ENCODE measurements at regions not wholly inside any gene's neighbourhood (a gene's known extent, or its start where the extent isn't known, plus 50 kb on each side); places are given as distances from the start of the nearest gene placed in this dataset.

DNA sequence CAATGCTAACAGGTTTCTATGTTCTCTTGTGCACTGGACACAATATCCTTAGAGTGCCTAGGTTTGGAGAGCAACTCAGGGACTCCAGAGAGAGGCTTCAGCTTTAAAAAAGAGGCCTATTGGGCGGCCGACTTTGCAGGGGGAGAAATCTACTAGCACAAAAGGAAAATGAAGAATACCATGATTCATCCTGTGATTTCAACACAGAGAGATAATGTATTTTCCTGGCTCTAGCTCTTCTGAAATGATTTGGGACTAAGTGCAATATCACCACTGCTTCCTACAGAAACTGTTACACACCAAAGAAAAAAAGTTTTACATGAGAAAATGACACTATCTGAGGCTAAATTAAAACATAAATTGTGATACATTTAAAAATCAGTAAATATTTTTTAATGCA lies 146.1 kb upstream of the TSLP start:
- Histone ChIP-seq H3K4me3 (no peak overlapping the region), H3K36me3 (ENCODE audit: control insufficient read depth in 4 of 4, insufficient read depth in 4 of 4, low read length in 4 of 4) (no peaks in the 10 kb centered on the region), H3K4me1 (ENCODE audit: control insufficient read depth in 5 of 5, insufficient read depth in 5 of 5, low read length in 5 of 5) (no peaks in the 10 kb centered on the region), H3K9ac (ENCODE audit: insufficient read depth in 1 of 2, low read length in 2 of 2) (no peak overlapping the region), H3K27me3 (ENCODE audit: control insufficient read depth in 3 of 3, insufficient read depth in 3 of 3, low read length in 2 of 3) (no peaks in the 10 kb centered on the region), H3K27ac (ENCODE audit: low read depth in 1 of 2, low read length in 1 of 2) (no peak overlapping the region), H3K9me3 (ENCODE audit: control insufficient read depth in 4 of 4, insufficient read depth in 3 of 4, low read length in 3 of 4) (no peaks in the 10 kb centered on the region)
- TF ChIP-seq, protein P1, sequence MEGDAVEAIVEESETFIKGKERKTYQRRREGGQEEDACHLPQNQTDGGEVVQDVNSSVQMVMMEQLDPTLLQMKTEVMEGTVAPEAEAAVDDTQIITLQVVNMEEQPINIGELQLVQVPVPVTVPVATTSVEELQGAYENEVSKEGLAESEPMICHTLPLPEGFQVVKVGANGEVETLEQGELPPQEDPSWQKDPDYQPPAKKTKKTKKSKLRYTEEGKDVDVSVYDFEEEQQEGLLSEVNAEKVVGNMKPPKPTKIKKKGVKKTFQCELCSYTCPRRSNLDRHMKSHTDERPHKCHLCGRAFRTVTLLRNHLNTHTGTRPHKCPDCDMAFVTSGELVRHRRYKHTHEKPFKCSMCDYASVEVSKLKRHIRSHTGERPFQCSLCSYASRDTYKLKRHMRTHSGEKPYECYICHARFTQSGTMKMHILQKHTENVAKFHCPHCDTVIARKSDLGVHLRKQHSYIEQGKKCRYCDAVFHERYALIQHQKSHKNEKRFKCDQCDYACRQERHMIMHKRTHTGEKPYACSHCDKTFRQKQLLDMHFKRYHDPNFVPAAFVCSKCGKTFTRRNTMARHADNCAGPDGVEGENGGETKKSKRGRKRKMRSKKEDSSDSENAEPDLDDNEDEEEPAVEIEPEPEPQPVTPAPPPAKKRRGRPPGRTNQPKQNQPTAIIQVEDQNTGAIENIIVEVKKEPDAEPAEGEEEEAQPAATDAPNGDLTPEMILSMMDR (IDR thresholded peaks at IDR 0.05; ENCODE audit: control extremely low read depth, extremely low read depth): no peak
- WGBS, 2 donors: 85 to 87% methylated on average over 2 of the region's 2 CpGs
- no peak for DNase-seq
- no peak for ATAC-seq (ENCODE audit: insufficient read depth, low FRiP score)

DNA sequence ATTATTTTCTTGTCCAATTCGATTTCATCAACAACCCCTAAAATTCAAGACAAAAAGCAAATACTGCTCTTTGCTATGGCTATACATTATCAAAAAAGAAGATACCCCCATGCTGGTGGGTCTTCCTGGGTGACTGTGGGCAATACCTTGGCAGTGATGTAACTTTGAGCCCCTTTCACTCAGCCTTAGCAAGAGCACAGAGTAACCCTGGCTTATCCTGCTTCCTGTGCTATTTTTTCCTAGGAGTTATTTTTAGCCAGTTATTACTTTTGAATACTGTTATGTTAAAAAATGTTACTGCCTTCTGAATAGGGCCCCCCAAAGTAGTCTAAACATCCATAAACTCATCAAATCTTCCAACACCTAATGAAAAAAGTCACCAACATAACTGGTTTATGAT lies 145.6 kb upstream of the TSLP start:
- DNase-seq (peak in 1 of 3 donors; percentile 13), ATAC-seq (ENCODE audit: insufficient read depth, low FRiP score) (no peak)
- WGBS, 2 donors: 76 to 92% methylated on average over 1 of the region's 1 CpG
- no peaks in the 10 kb centered on the region for H3K9me3 ChIP-seq (ENCODE audit: control insufficient read depth in 4 of 4, insufficient read depth in 3 of 4, low read length in 3 of 4)
- no peaks in the 10 kb centered on the region for H3K4me1 ChIP-seq (ENCODE audit: control insufficient read depth in 5 of 5, insufficient read depth in 5 of 5, low read length in 5 of 5)
- no peak overlapping the region for H3K4me3 ChIP-seq
- TF ChIP-seq, protein P1 (IDR thresholded peaks at IDR 0.05; ENCODE audit: control extremely low read depth, extremely low read depth): no peak
- H3K36me3 ChIP-seq (ENCODE audit: control insufficient read depth in 4 of 4, insufficient read depth in 4 of 4, low read length in 4 of 4): no peaks in the 10 kb centered on the region
- H3K27ac ChIP-seq (ENCODE audit: low read depth in 1 of 2, low read length in 1 of 2): no peak overlapping the region
- H3K27me3 ChIP-seq (ENCODE audit: control insufficient read depth in 3 of 3, insufficient read depth in 3 of 3, low read length in 2 of 3): no peaks in the 10 kb centered on the region
- H3K9ac ChIP-seq (ENCODE audit: insufficient read depth in 1 of 2, low read length in 2 of 2): no peak overlapping the region

DNA sequence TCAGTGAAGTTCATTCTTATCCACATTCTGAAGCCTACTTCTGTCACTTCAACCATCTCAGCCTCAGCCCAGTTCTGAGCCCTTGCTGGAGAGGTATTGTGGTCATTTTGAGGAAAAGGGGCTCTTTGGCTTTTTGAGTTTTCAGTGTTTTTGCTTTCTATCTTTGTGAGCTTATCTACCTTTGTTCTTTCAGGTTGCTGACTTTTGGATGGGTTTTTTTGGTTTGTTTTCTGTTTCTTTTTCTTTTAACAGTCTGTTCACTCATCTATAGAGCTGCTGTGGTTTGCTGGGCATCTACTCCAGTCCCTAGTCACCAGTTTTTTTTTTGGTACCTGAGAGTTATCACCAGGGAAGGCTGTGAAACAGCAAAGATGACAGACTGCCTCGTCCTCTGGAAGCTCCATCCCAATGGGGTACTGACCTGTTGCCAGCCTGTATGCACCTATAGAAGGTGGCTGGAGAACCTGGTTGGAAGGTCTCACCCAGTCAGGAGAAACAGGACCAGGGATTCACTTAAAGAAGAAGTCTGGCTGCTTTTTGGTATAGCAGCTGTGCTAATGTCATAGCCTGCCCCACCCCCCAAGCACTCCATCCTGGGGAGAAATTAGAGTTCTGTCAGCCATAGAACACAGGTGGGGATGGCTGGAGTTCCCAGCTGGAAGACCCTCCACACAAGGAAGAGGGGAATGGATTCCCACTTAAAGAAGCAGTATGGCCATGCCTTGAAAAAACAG lies 138.6 kb upstream of the TSLP start:
- no peak for DNase-seq
- no peak for ATAC-seq (ENCODE audit: insufficient read depth, low FRiP score)
- H3K36me3 ChIP-seq (ENCODE audit: control insufficient read depth in 4 of 4, insufficient read depth in 4 of 4, low read length in 4 of 4): no peaks in the 10 kb centered on the region
- WGBS, 2 donors: 65 to 71% methylated on average over 1 of the region's 1 CpG
- peaks cover 0 to 2% (median 0%) of the 10 kb centered on the region in 4 donors for H3K9me3 ChIP-seq (ENCODE audit: control insufficient read depth in 4 of 4, insufficient read depth in 3 of 4, low read length in 3 of 4)
- no peak overlapping the region for H3K27ac ChIP-seq (ENCODE audit: low read depth in 1 of 2, low read length in 1 of 2)
- H3K4me1 ChIP-seq (ENCODE audit: control insufficient read depth in 5 of 5, insufficient read depth in 5 of 5, low read length in 5 of 5): no peaks in the 10 kb centered on the region
- H3K27me3 ChIP-seq (ENCODE audit: control insufficient read depth in 3 of 3, insufficient read depth in 3 of 3, low read length in 2 of 3): no peaks in the 10 kb centered on the region
- H3K4me3 ChIP-seq: no peak overlapping the region
- TF ChIP-seq, protein P1 (IDR thresholded peaks at IDR 0.05; ENCODE audit: control extremely low read depth, extremely low read depth): no peak
- no peak overlapping the region for H3K9ac ChIP-seq (ENCODE audit: insufficient read depth in 1 of 2, low read length in 2 of 2)

DNA sequence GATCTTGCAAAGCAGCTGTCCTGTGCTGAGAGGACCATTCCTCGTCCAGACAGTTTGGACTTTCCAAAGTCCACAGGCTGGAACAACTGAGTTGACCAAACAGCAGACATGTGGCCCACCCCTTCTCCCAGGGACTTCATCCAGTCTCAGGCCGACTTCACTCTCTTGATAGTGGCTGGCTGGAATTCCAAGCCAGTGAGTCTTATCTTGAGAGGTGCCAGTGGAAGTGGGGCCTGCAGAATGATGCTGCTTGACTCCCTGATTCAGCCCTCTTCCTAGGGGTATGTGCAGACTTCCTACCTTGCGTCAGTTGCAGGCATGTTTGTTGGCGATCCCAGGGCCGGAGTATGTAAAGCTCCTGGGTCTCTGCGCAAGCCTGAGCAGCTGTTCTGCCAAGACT lies 131.4 kb upstream of the TSLP start:
- ATAC-seq (ENCODE audit: insufficient read depth, low FRiP score) (no peak), DNase-seq (no peak)
- TF ChIP-seq, protein P1 (IDR thresholded peaks at IDR 0.05; ENCODE audit: control extremely low read depth, extremely low read depth): no peak
- H3K27me3 ChIP-seq (ENCODE audit: control insufficient read depth in 3 of 3, insufficient read depth in 3 of 3, low read length in 2 of 3): no peaks in the 10 kb centered on the region
- no peaks in the 10 kb centered on the region for H3K36me3 ChIP-seq (ENCODE audit: control insufficient read depth in 4 of 4, insufficient read depth in 4 of 4, low read length in 4 of 4)
- no peaks in the 10 kb centered on the region for H3K9me3 ChIP-seq (ENCODE audit: control insufficient read depth in 4 of 4, insufficient read depth in 3 of 4, low read length in 3 of 4)
- H3K27ac ChIP-seq (ENCODE audit: low read depth in 1 of 2, low read length in 1 of 2): no peak overlapping the region
- 90 to 92% methylated on average over 6 of the region's 6 CpGs for WGBS, 2 donors
- no peak overlapping the region for H3K9ac ChIP-seq (ENCODE audit: insufficient read depth in 1 of 2, low read length in 2 of 2)
- H3K4me1 ChIP-seq (ENCODE audit: control insufficient read depth in 5 of 5, insufficient read depth in 5 of 5, low read length in 5 of 5): no peaks in the 10 kb centered on the region
- no peak overlapping the region for H3K4me3 ChIP-seq
